HG03097 (cell line): ENCODE measurements at regions not wholly inside any gene's neighbourhood (a gene's known extent, or its start where the extent isn't known, plus 50 kb on each side); places are given as distances from the start of the nearest gene placed in this dataset.
"Not testable (repeated sequence)": the region's sequence is repeated elsewhere in the genome, so short reads cannot be mapped to it uniquely, and the experiment has no call there.

Source experiments
- ATAC-seq: cut with Tn5 transposase; IDR thresholded peaks from one replicate; pipeline ENCODE4 v1.9.1; 2021; ENCODE audit not compliant: unreplicated experiment, low FRiP score

DNA sequence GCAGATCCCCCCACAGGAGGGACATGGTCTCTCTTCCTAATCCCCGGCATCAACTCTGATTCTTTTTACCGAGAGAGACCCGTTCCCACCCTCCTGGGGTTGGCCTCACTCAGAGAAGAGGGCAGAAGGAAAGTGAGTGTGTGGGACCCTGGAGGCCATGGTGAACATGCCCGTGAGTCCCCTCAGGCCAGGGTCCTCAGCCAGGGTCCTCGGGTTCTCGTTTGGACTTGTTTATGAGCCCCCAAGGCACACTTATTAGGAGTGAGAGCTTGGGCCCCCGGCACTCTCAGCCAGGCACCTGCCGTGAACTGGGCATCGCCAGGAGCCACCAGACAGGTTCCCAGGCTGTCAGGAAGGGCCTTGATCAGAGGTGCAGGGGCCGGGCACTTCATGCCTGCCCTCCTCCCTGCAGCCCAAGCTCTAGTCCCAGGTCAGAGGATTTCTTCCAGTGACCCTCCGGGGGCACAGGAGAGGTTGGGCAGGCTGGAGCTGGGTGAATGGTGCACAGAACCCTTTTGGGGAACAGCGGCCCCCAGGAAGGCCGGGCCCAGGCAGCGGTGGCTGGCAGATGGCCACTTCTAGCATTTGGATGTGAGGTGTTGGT, 122.6 kb downstream of the CRYAA start:
- no peak for ATAC-seq

DNA sequence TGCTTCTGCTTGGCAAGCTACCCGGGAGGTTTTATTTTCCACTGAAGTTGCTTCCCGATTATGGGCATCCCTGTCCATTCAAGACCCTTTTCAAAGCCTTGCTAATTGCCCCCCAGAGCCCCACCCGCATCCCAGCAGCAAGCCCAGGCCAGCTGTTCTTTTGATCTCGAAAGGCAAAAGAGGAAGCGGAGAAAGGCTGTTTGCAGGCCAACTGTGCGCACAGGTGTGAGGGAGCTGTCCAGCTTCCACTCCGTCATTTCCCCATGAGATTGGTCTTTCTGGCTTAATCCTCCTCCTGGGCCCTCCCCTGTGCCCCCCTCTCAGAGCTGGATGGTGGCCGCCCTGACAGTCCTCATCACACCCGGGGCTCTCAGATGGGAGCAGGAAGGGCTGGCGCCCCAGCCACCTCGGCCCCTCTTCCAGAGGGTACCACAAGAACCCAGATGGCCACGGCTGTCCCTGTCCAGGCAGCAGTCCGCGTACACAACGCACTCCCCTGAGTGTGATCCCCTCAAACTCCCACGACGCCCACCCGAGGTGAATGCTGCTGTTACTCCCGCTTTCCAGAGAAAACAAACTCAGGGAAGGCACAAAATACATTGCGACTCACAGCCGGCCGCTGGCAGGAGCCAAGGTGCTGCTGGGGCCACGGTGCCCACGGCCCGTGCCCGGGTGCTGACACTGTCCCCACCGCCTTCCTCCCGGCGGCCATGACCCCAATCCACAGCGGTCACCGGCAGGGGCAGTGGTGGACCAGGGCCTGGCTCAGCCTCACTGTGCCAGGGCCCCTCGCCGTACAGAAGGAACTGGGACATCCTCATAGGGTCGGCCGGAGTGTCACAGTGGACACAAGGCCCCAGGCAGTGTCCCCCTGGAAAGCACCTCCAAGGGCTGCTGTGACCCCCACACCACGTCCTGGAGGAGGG, 121.9 kb downstream of the CRYAA start:
- ATAC-seq = no peak

DNA sequence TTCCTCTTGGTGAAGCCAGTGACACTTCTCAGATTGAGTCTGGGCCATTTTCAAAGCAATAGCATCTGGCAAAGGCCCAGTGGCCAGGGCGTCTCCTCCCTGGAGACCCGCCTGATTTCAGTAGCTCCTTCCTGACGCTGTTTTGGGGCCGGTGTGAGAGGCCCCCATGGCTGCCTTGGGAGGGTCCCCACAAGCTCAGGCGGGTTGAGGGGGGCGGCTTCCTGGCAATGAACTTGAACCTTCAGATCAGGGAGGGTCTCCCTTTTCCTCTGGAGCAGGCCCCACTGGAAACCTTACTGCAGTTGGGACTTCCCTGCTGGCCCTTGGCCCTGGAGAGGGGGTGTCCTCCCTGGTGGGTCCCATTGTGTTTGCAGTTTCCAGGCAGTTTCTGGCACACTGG, 121.2 kb downstream of the CRYAA start:
- no peak for ATAC-seq

DNA sequence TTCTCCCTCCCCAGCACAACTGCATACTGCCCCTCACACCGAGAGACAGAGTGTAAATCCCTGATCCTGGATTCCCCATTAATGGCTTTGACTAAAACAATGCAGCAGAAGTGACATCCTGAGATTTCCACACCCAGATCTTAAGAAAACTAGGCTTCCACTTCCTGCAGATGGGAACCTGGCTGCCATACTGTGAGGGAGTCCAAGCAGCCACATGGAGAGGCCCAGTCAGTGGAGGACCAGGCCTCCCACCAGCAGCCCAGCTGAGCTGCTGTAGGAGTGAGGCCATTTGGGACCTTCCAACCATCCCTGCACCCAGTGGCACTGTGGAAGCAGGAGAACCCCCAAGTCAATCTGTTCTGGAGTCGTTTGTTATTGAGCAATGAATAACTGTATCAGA, 120.6 kb downstream of the CRYAA start:
- ATAC-seq = no peak

DNA sequence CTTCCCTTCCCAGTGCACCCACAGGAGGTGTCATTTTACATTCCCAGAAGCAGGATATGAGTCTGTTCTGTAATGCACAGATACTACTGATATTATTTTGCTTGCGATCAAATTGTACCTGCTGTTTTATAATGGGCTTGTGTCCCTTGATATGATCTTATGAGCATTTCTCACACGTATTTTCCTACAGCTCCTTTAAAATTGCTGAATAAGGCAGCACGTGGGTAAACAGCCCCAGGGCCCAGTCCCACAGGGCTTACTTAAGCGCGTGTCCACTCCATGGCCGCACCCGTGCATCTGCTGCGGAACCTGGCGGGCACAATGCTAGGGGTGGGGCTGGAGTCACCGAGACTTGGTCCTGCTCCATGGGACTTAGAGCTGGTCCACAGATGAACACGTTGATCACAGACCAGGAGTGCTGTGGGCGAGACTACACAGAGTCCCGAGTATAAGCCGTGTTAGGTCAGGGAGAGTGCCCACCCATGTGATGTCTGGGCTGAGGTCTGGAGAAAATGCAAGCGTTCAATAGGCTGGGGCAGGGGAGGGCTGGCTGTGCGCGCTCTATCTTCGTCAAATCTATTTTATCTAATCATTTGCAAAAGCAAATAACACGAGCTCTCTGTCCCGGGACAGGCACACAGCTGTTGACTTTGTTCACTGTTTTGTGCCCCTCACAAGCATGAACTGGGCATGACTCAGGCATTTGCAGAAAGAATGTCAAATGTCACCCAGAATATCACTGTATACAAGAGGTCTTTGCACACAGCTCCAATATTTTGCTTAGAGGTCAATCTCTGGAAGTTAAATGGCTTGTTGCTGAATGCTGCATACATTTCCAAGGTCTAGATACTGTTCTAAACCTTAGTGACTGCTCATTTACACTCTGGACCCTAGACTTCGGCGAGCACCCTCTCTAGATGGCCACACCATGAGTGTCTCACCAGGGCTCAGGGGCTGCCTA, 119.3 kb downstream of the CRYAA start:
- no peak for ATAC-seq

DNA sequence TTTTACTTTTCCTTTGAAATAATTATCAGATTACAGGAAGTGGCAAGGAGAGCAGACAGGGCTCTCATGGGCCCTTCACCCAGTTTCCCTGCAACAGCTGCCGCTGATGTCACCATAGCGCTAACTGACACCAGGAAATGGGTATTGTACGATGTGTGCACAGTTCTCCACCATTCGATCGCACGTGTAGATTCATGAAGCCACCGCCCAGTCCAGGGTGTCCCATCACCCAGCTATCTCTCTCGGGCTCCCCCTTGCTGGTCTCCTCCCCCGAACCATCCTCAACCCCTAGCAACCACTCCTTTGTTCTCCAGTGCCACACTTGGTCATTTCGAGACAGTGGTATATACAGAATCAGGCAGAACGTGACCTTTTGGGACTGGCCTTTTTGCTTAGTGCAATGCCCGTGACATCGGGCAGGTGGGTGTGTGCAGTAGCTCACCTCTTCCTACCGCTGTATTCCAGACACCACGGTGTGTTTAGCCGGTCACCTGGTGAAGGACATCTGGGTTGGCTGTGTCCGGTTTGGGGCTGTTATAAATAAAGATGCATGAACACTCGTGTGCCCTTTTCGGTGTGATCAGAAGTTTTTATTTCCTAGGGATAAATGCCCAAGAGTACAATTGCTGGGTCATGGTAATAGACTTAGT, 118.4 kb downstream of the CRYAA start:
- no peak for ATAC-seq

DNA sequence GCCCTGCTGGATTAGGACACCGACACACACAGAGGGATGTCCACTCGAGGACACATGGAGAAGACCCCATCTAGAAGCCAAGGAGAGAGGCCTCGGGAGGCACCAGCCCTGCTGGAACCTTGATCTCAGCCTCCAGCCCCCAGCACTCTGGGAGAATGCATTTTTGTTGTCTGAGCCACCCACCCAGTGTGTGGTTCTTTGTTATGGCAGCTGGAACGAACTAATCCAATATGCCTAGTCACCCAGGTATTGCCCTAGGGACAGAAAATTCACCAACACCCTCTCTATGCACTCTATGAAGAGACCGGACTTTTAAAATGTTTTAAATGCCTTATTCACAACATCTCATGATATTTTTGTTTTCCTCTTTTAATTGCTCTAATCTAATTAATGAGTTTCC, 117.4 kb downstream of the CRYAA start:
- ATAC-seq = no peak

DNA sequence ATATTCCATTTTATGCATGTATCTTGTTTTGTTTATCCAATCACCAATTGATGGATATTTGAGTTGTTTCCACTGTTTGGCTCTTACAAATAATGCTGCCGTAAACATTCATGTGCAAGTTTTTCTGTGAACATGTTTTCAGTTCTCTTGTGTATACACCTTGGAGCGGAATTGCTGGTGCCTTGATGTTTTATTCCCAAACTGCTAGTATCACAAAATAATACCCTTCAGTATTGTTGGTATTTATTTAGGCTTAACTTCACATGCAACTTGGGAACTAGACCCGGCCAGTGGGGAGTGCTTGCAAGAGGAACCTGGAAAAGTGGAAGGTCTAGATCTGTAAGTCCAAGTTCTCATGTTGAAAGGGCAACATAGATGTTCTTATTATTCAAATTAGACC, 115.9 kb downstream of the CRYAA start:
- no peak for ATAC-seq

DNA sequence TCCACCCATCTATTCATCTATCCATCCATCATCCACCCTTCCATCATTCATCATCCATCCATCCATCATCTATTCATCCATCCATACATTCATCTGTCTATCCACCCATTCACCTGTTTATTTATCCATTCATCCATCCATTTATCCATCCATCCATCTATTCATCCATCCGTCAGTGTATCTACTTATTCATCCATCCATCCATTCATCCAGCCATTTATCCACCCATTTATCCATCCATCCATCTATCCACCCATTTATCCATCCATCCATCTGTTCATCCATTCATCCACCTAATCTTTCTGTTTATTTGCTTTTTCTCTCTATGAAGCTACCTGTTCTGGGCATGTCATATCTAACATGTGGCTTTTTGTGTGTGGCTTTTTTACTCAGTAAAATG, 115.4 kb downstream of the CRYAA start:
- no peak for ATAC-seq

DNA sequence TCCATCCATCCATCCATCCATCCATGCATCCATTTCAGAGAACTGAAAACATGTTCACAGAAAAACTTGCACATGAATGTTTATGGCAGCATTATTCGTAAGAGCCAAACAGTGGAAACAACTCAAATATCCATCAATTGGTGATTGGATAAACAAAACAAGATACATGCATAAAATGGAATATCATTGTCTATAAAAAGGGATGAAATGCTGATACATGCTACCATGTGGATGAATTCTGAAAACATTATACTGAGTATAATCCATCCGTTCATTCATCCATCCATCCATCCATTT, 115.1 kb downstream of the CRYAA start:
- not testable (repeated sequence) for ATAC-seq

DNA sequence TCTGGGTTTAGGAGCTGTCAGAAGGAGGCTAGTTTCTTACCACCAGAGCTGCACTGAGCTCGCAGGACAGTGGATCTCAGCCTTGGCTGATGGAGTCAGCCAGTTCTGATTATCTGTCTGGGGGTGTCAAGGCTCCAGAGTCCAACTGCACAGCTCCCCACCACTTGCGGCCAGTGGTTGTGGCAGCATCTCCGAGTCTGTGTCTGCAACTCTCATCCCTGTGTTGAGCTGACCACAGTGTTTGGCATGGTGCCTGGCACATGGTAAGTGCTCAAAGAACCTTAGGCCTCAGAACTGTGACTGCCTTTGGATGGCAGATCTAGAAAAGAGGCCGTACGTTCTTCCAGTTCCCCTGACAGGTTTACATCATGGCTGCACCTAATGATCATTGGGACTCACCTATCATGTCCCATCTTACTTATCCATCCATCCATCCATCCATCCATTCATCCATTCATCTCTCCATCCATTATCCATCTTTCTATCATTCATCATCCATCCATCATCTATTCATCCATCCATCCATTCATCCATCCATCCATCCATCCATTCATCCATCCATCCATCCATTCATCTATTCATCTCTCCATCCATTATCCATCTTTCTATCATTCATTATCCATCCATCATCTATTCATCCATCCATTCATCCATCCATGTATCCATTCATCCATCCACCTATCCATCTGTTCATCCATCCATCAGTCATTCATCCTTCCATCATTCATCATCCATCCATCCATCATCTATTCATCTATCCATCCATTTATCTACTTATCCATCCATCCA, 114.5 kb downstream of the CRYAA start:
- no peak for ATAC-seq

DNA sequence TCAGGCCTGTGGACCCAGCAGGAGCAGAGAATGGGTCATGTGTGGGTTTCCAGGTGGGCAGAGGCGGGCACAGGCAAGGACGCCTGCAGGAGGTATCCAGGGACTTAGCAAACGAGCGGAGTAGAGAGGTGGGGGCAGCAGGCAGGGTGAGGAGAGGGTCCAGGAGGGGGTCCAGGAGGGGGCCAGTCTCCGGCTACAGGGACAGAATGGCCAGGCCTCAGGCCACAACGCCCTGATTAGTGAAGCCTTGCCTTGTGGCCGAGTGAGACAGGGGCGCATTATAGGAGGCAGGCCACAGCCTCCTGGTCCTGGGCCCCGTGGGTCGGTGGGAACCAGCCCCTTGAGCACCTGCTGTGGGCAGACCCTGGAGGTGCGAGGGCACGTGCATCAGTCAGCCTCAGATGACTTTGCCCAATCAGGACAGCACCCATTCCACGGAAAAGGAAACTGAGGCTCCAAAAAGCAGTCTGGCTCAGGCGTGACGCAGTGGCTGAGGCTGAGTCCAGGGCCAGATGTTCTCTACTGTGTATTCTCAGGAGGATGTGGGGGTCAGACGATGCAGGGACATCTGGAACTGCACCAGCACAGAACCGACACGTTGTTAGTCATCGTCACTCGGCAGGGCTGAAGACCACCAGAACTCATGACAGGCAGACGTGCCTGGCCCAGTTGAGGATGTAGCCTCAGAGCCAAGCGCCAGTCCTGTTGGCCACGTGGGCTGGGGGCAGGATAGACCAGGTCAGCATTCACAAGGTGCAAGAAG, 113.7 kb downstream of the CRYAA start:
- ATAC-seq = no peak

DNA sequence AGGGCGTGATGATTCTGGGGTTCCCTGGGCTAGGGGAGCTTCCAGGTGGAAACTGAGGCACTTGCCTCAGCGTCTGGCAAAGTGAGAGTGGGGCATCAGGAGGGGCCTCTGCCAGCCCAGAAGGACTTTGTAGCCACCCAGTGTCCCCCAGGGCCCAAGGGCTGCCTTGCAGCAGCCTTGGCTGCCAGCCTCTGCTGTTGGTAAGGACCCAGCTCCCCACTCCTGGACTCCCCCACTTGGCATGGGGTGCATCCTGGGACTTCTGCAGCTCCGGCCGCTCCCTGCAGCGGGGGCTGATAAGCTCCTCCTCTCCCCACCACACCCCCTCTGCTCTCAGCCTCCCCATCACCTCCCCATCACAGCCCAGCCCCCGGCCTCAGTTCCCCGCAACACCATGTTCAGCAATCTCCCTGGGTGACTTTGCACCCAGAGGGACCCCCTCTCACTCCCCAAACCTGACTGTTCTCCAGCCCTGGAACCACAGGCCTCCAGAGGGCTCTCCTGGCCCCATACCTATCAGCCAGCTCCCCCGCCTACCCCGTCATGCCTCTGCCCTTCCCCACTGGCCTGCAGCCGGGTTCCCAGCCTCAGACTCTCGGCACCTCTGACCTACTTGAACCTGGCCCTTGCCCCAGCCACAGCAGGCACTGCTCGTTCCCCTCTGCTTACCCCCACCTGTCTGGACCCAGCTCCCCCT, 113.0 kb downstream of the CRYAA start:
- ATAC-seq = no peak

DNA sequence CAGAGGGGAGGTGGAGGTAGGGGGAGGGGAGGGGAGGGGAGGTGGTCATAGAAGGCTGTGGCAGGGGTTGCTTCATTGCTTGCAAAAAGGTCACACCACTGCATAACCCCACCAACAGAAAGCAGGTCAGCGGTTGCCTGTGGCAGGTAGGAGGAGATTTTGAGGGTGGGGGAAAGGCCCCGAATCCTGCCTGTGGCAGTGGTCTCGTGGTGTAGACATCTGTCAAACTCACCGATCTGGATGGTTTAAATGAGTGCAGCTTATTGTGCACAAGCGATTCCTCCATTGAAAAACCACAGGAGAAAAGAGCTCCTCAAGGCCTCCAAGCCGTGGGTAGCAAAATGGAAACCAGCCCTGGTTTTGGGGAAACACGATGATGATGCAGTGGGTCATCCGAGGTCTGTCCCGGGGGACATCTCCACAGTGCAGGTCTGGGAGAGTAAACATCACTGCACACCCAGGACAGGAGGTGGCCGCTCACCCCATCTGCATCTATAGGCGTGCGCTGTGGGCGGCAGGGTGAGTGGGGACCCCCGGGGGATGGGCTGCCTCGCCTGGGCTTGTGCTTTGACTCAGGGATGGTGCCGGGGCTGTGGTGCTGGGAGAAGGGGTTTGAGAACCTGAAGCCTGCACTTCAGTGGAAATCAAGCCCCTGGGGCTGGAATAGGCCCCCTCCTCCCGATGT, 112.3 kb downstream of the CRYAA start:
- no peak for ATAC-seq

DNA sequence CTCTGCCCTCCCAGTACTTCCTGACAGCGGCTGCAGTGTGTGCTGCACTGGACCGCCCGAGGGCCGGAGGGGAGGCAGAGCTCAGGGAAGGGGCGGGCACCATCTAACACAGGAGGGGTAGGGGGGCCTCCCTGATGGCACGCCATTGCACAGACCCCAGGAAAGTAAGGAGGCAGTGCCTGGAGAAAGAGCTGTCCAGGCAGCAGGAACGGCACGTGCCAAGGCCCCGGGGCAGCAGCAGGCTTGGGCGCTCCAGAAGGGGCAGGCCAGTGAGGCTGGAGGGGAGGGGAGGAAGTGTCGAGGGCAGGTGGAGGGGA, 110.7 kb downstream of the CRYAA start:
- ATAC-seq = no peak

DNA sequence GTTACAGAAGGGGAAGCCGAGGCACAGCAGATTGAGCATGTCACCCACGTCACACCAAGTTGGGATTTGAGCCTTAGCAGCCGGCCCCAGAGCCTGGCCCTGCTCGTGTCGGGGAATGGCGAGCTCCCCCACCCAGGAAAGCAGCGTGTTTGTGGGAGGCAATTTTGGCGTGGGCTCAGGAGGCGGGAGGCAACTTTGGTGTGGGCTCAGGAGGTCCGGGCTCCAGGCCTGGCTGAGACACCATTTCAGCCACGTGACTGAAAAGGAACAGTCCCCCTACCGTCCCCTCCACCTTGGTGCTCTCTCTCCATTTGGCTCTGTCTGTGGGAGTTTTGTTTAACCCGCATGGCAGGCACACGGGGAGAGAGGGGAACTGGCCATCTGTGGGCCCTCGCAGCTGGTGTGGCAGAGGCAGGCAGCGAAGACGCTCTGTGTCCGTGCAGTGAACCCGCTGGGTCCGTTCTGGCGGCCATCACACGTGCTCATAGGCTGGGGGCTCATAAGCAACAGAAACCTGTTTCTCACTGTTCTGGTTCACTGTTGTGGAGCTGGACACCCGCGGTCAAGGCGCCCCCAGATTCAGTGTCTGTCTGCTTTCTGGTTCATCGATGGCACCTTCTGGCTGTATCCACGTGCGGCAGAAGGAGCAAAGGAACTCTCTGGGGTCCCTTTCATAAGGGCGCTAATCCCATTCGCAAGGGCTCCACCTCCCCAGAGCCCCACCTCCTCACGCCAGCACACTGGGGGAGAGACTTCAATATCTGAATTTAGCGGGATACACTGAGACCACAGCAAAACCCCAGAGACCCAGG, 110.2 kb downstream of the CRYAA start:
- ATAC-seq = no peak

DNA sequence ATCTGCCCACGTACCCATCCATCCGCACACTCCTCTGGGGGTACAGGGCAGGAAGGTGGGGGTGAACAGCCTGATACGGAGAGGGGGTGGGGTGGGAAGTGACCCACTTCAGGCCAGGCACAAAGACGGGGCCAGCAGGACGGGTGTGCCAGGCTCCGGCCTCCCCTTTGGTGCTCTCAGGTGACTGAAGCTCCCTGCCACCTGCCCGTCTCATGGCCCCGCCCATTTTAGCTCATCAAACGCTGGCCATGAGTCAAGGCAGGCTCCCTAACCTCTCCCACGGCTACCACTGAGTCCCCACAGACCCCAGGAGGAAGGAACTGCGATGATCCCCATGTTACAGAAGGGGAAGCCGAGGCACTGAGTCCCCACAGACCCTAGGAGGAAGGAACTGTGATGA, 109.6 kb downstream of the CRYAA start:
- ATAC-seq = no peak
